ENCODE measurements at regions not wholly inside any gene's neighbourhood (a gene's known extent, or its start where the extent isn't known, plus 50 kb on each side); places are given as distances from the start of the nearest gene placed in this dataset.

- TF ChIP-seq CTCF (conservative IDR thresholded peaks at IDR 0.05) (no peak), ZFX (IDR thresholded peaks at IDR 0.05) (no peak)
Measured at GRCh38 chr9:28696960-28697359, 1123.7 kb upstream of the C9orf72 start.

Measured in C4-2B (cell line).